Effector memory CD4-positive, alpha-beta T cell (primary cell): ENCODE measurements at regions not wholly inside any gene's neighbourhood (a gene's known extent, or its start where the extent isn't known, plus 50 kb on each side); places are given as distances from the start of the nearest gene placed in this dataset.
"Not testable (repeated sequence)": the region's sequence is repeated elsewhere in the genome, so short reads cannot be mapped to it uniquely, and the experiment has no call there.

Source experiments
- DNase-seq, 3 donors: peaks; one replicate each; pipeline ENCODE4 v3.0.0-alpha.2; 2020
- H3K27ac ChIP-seq: 2 replicates; pipeline ENCODE4 v1.7.0; 2013; ENCODE audit warnings: mild to moderate bottlenecking, low read length, moderate library complexity; ENCODE audit not compliant: insufficient read depth, poor library complexity, severe bottlenecking
- H3K27me3 ChIP-seq: replicated peaks from 2 replicates; pipeline ENCODE4 v1.7.0; 2013; ENCODE audit warnings: mild to moderate bottlenecking, low read length; ENCODE audit not compliant: insufficient read depth, control insufficient read depth, poor library complexity, severe bottlenecking
- H3K36me3 ChIP-seq: 2 replicates; pipeline ENCODE4 v1.7.0; 2013; ENCODE audit warnings: mild to moderate bottlenecking, low read length, moderate library complexity; ENCODE audit not compliant: control insufficient read depth, insufficient read depth
- H3K4me1 ChIP-seq: 2 replicates; pipeline ENCODE4 v1.7.0; 2013; ENCODE audit warnings: low read length, mild to moderate bottlenecking; ENCODE audit not compliant: control insufficient read depth, insufficient read depth, poor library complexity, severe bottlenecking
- H3K4me3 ChIP-seq: 2 replicates; pipeline ENCODE4 v1.7.0; 2013; ENCODE audit warnings: low read length, low read depth, mild to moderate bottlenecking; ENCODE audit not compliant: insufficient read depth, poor library complexity, severe bottlenecking
- H3K9me3 ChIP-seq: 2 replicates; pipeline ENCODE4 v1.7.0; 2013; ENCODE audit warnings: mild to moderate bottlenecking, low read length, moderate library complexity; ENCODE audit not compliant: control insufficient read depth

- H3K4me3 ChIP-seq = no peak overlapping the region
- DNase-seq = no peak
- H3K36me3 ChIP-seq = no peaks in the 10 kb centered on the region
- H3K9me3 ChIP-seq = no peaks in the 10 kb centered on the region
- no peaks in the 10 kb centered on the region for H3K27me3 ChIP-seq
- H3K27ac ChIP-seq = no peak overlapping the region
- no peaks in the 10 kb centered on the region for H3K4me1 ChIP-seq
Measured at GRCh38 chr15:84151205-84151931, 84.2 kb upstream of the GOLGA6L4 start.

GRCh38 chr15:84152381-84152979 is 83.1 kb upstream of the GOLGA6L4 start:
- not testable (repeated sequence) for H3K4me3 ChIP-seq, DNase-seq, H3K9me3 ChIP-seq, H3K27me3 ChIP-seq, H3K27ac ChIP-seq, H3K36me3 ChIP-seq, H3K4me1 ChIP-seq

- H3K4me3 ChIP-seq, DNase-seq, H3K4me1 ChIP-seq: not testable (repeated sequence)
Measured at GRCh38 chr15:84153655-84154140, 81.9 kb upstream of the GOLGA6L4 start.

GRCh38 chr15:84154314-84154713 is 81.3 kb upstream of the GOLGA6L4 start:
- not testable (repeated sequence) for H3K9me3 ChIP-seq, DNase-seq, H3K4me3 ChIP-seq, H3K4me1 ChIP-seq, H3K27me3 ChIP-seq, H3K27ac ChIP-seq, H3K36me3 ChIP-seq

More at GRCh38 chr15:84153655-84154140, 81.9 kb upstream of the GOLGA6L4 start:
- H3K36me3 ChIP-seq, H3K9me3 ChIP-seq, H3K27ac ChIP-seq, H3K27me3 ChIP-seq: not testable (repeated sequence)

GRCh38 chr15:84154787-84155186 is 80.8 kb upstream of the GOLGA6L4 start:
- not testable (repeated sequence) for H3K4me3 ChIP-seq, H3K9me3 ChIP-seq, H3K4me1 ChIP-seq, H3K27me3 ChIP-seq, DNase-seq, H3K27ac ChIP-seq, H3K36me3 ChIP-seq

GRCh38 chr15:84155792-84156587 is 79.6 kb upstream of the GOLGA6L4 start:
- not testable (repeated sequence) for H3K9me3 ChIP-seq, H3K4me3 ChIP-seq, DNase-seq

GRCh38 chr15:84156588-84156840 is 79.1 kb upstream of the GOLGA6L4 start:
- H3K36me3 ChIP-seq, H3K9me3 ChIP-seq, H3K4me1 ChIP-seq, H3K27me3 ChIP-seq, H3K27ac ChIP-seq, DNase-seq, H3K4me3 ChIP-seq: not testable (repeated sequence)

More at GRCh38 chr15:84155792-84156587, 79.6 kb upstream of the GOLGA6L4 start:
- H3K36me3 ChIP-seq, H3K27me3 ChIP-seq, H3K4me1 ChIP-seq, H3K27ac ChIP-seq: not testable (repeated sequence)

- not testable (repeated sequence) for H3K27ac ChIP-seq, H3K4me1 ChIP-seq, H3K9me3 ChIP-seq, H3K27me3 ChIP-seq, DNase-seq, H3K36me3 ChIP-seq, H3K4me3 ChIP-seq
Measured at GRCh38 chr15:84157056-84157632, 78.4 kb upstream of the GOLGA6L4 start.

GRCh38 chr15:84157857-84158256 is 77.7 kb upstream of the GOLGA6L4 start:
- H3K36me3 ChIP-seq, H3K4me3 ChIP-seq, H3K27ac ChIP-seq, H3K4me1 ChIP-seq, H3K9me3 ChIP-seq, DNase-seq, H3K27me3 ChIP-seq: not testable (repeated sequence)
